ENCODE measurements at regions not wholly inside any gene's neighbourhood (a gene's known extent, or its start where the extent isn't known, plus 50 kb on each side); places are given as distances from the start of the nearest gene placed in this dataset.
"Not testable (repeated sequence)": the region's sequence is repeated elsewhere in the genome, so short reads cannot be mapped to it uniquely, and the experiment has no call there.

GRCh38 chr14:45940318-45940717 lies 687.3 kb upstream of the MIS18BP1 start:
- Histone ChIP-seq H3K27ac (no peak overlapping the region), H3K4me3 (no peak overlapping the region), H3K4me1 (no peaks in the 10 kb centered on the region), H3K36me3 (no peaks in the 10 kb centered on the region), H3K27me3 (no peaks in the 10 kb centered on the region), H3K9me3 (no peaks in the 10 kb centered on the region)
- FAIRE-seq, result no peak
- intact Hi-C loops (cut with DNase I), result no loop called here
- TF ChIP-seq, protein P1, sequence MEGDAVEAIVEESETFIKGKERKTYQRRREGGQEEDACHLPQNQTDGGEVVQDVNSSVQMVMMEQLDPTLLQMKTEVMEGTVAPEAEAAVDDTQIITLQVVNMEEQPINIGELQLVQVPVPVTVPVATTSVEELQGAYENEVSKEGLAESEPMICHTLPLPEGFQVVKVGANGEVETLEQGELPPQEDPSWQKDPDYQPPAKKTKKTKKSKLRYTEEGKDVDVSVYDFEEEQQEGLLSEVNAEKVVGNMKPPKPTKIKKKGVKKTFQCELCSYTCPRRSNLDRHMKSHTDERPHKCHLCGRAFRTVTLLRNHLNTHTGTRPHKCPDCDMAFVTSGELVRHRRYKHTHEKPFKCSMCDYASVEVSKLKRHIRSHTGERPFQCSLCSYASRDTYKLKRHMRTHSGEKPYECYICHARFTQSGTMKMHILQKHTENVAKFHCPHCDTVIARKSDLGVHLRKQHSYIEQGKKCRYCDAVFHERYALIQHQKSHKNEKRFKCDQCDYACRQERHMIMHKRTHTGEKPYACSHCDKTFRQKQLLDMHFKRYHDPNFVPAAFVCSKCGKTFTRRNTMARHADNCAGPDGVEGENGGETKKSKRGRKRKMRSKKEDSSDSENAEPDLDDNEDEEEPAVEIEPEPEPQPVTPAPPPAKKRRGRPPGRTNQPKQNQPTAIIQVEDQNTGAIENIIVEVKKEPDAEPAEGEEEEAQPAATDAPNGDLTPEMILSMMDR (IDR thresholded peaks at IDR 0.05), result no peak
- no peak for ATAC-seq
- DNase-seq, result no peak

DNA sequence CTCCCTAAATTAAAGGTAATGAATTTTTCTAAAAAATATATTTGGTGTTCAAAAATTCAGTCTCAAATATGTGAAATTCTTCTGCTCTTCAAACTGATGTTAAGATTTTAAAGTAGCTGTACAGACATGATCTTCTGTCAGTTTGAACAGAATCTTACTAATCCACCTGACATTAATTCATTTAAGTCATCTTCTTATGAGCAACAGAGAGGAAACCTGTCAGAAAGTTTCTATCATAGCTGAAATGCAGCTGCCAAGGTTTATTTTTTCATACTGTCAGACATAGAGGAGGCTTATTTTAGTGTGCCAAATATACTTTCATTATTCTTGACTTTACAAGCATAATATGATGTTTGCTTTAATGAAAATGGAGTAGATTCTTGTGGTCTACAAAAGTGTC lies 686.6 kb upstream of the MIS18BP1 start:
- ATAC-seq (no peak), DNase-seq (no peak), FAIRE-seq (no peak)
- TF ChIP-seq, protein P1 (IDR thresholded peaks at IDR 0.05), result no peak
- no peaks in the 10 kb centered on the region for H3K27me3 ChIP-seq
- no peak overlapping the region for H3K4me3 ChIP-seq
- intact Hi-C loops (cut with DNase I), result no loop called here
- no peaks in the 10 kb centered on the region for H3K36me3 ChIP-seq
- no peak overlapping the region for H3K27ac ChIP-seq
- no peaks in the 10 kb centered on the region for H3K9me3 ChIP-seq
- H3K4me1 ChIP-seq, result no peaks in the 10 kb centered on the region

GRCh38 chr14:45919995-45920394 lies 667.0 kb upstream of the MIS18BP1 start:
- H3K9me3 ChIP-seq; H3K27ac ChIP-seq; intact Hi-C loops (cut with DNase I); H3K36me3 ChIP-seq; H3K27me3 ChIP-seq; FAIRE-seq; ATAC-seq; H3K4me3 ChIP-seq; DNase-seq; H3K4me1 ChIP-seq: not testable (repeated sequence)
- WGBS, 2 donors, result 54 to 63% methylated on average over 3 of the region's 3 CpGs

DNA sequence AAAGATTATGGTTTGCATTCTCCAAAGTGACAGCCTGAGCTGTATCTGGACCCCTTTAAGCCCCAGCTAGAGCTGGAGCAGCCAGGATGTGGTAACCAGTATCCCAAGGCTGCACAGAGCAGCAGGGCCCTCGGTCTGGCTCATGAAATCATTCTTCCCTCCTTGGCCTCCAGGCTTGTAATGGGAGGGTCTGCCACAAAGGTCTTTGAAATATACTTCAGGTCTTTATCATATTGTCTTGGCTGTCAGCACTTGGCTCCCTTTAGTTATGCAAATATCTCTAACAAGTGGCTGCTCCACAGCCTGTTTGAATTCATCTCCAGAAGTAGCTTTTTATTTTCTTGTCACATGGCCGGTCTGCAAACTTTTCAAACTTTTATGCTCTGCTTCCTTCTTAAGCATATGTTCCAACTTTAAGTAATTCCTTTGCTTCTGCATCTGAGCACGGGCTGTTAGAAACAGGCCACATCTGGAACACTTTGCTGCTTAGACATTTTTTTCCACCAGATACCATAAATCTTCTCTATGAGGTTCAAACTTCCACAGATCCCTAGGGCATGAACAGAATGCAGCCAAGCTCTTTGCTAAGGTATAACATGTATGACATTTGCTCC lies 663.4 kb upstream of the MIS18BP1 start:
- 44 to 63% methylated on average over 3 of the region's 3 CpGs for WGBS, 2 donors
- Histone ChIP-seq H3K9me3 (no peaks in the 10 kb centered on the region), H3K27ac (no peak overlapping the region), H3K27me3 (no peaks in the 10 kb centered on the region), H3K36me3 (no peaks in the 10 kb centered on the region), H3K4me1 (no peaks in the 10 kb centered on the region), H3K4me3 (no peak overlapping the region)
- TF ChIP-seq, protein P1 (IDR thresholded peaks at IDR 0.05), result no peak
- intact Hi-C loops (cut with DNase I), result no loop called here
- DNase-seq (no peak), FAIRE-seq (no peak), ATAC-seq (no peak)

DNA sequence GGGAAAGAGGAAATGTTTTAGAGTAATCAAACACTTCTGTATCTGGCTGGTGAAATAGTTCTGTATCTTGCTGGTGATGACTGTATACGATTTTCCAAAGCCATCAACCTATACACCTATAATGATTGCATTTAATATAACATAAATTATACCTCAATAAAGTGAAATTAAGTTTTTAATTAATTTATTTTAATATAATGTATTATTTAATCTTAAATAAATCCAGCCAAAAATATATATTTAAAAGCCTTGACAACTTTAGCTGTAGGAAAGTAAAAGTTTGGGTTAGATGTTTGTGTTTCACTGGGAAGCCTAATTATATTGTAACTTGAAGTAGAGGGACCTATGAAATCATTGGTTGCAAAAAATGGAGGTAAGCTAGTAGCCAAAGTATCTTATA lies 654.8 kb upstream of the MIS18BP1 start:
- no peak for ATAC-seq
- no peak for DNase-seq
- WGBS, 2 donors, result 34 to 44% methylated on average over 1 of the region's 1 CpG
- Histone ChIP-seq H3K36me3 (no peaks in the 10 kb centered on the region), H3K4me3 (no peak overlapping the region), H3K9me3 (no peaks in the 10 kb centered on the region), H3K27ac (no peak overlapping the region), H3K27me3 (no peaks in the 10 kb centered on the region), H3K4me1 (no peaks in the 10 kb centered on the region)
- FAIRE-seq, result no peak
- intact Hi-C loops (cut with DNase I), result no loop called here
- TF ChIP-seq, protein P1 (IDR thresholded peaks at IDR 0.05), result no peak

All from pancreas (tissue), 10 donors.